Activated T-helper 1 cell treated with anti-CD3 and anti-CD28 coated beads, Interleukin-2, amount 50 U/mL, for 16 hours (primary cell): ENCODE measurements at regions not wholly inside any gene's neighbourhood (a gene's known extent, or its start where the extent isn't known, plus 50 kb on each side); places are given as distances from the start of the nearest gene placed in this dataset.

Source experiments
- DNase-seq, 2 donors: peaks; one replicate each; pipeline ENCODE4 v3.0.0-alpha.2; 2020; ENCODE audit warnings: low read depth in 1 of 2, low spot score in 1 of 2

GRCh38 chrX:40154250-40154852 lies 56.6 kb upstream of the BCOR start:
- no peak for DNase-seq

GRCh38 chrX:40153345-40154249 lies 55.8 kb upstream of the BCOR start:
- DNase-seq: no peak

- DNase-seq: no peak
Observed at GRCh38 chrX:40152741-40153344, 55.1 kb upstream of the BCOR start.

- DNase-seq: no peak
Observed at GRCh38 chrX:40152173-40152711, 54.5 kb upstream of the BCOR start.

GRCh38 chrX:40151211-40152172 lies 53.7 kb upstream of the BCOR start:
- DNase-seq: no peak

DNA sequence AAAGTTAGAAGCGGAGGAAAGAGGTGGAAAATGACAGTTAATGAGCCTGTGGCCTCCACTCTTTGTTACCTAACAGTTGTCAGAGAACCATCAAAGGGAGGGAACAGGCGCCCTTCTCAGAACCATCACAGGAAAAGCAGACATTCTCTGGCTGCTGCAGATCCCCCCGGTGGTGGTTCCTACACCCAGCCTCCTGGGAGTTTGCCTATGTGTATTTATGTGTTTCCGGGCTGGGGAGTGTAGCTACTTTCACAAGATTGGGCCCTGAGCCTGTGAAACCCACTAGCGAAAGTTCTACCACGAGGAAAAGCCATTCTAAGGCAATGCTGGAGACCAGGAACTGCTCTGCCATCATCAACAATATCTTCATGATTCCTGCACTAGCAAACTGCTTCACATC lies 52.7 kb upstream of the BCOR start:
- no peak for DNase-seq

GRCh38 chrX:40149286-40150175 lies 51.8 kb upstream of the BCOR start:
- no peak for DNase-seq

GRCh38 chrX:40148385-40149285 lies 50.9 kb upstream of the BCOR start:
- DNase-seq: no peak

DNA sequence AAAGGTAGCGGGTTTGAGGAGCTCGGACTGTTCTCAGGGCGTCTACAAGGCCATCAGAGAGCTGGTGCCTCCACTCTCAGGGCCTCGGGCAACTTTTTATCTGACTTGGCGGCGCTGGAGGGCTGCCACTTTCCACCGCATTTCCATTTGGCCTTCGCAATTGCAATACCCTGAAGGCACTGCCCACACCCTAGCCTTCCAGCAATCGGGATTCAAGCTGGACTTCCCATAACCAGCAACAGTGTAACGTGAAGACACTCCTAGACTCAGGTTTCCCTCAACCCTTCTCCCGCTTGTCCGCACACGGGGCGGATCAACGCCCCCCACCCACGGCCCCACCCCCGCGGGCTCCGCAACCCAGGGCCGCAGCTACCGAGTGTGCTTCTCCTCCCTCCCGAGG lies 50.2 kb upstream of the BCOR start:
- DNase-seq: no peak
